Stimulated activated CD8-positive, alpha-beta memory T cell treated with anti-CD3 and anti-CD28 coated beads, Interleukin-7, amount 100 ng/mL, for 1 hour (primary cell): ENCODE measurements at regions not wholly inside any gene's neighbourhood (a gene's known extent, or its start where the extent isn't known, plus 50 kb on each side); places are given as distances from the start of the nearest gene placed in this dataset.

ENCODE experiments used
- DNase-seq, 2 donors: peaks; one replicate each; pipeline ENCODE4 v3.0.0-alpha.2; 2020; ENCODE audit warnings: low read depth in 2 of 2

DNA sequence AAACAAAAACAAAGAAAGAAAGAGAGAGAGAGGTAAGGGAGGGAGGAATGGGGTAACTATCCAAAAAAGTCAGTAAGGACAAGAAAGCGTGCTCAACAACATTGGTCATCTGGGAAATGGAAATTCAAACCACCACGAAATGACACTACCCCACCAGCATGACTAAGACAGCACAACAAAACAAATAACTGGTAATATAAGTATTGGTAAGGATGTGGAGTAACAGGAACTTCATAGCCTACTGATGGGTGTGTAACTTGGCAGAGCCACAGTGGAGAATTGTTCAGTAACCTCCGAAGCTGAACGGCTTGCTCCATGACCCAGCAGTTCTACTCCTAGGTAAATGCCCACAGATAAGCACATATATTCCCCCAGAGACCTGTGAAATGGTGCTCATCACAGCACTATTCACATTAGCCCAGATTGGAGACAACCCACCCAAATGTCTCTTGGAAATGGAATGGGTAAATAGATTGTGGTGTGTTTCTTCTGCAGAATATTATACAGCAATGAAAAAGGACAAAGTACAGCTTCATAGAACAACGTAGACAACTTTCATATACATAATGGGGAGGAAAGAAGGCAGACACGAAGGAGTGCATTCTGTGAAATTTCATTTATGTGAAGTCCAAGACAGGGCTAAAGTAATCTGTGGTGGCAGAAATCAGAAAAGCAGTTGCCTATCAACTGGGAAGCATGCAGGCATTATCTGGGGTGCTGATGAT, 95.5 kb upstream of the ATP6AP2 start:
- no peak for DNase-seq

DNA sequence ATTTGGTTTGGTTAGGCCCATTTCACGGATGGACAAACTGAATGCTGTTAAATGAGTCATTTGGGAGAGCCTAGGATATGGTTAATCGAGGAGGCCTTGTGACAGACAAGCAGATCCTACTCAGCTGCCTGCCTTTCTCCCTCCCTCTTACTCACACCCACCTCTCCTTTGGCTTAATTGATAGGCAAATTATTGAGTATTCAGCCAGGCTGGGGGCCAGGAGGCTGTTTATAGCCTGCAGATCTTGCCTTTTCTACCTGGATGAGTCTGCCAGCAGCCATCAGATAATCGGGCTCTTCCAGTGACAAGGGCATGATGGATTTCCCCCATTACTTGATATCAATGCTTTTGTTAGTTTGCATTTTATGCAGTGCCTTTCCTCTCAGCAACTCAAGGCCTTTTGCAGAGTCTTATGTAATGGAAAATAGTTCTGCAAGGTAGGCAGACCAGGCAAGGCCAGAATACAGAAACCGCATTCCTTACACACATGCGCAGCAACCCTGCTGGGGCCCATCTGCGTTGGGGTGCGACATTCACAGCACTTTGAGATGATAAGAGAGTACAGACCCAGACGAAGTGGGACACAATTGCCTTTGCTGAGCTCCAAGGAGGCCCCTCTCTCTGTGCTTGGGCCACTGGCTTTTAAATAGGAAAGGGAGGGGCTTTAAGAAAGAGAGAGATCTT, 96.2 kb upstream of the ATP6AP2 start:
- DNase-seq: no peak

DNA sequence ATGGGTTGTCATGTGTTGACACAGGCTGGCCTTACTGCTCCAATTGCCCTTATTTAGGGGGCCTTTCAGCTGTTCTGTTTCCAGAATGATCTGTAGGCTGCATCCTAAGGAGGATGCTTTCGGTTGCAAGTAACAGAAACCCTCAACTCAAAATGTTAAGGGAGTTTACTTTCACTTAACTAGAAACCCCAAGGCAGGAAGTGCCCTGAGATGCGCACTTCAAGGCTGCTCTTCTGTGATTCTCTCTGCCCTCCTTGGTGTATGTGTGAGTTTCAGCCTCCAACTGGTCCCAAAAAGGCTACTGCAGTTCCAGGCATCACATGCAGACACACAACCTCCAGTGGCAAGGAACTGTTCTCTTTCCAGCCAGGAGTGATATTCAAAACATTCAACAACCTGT, 97.3 kb upstream of the ATP6AP2 start:
- no peak for DNase-seq

DNA sequence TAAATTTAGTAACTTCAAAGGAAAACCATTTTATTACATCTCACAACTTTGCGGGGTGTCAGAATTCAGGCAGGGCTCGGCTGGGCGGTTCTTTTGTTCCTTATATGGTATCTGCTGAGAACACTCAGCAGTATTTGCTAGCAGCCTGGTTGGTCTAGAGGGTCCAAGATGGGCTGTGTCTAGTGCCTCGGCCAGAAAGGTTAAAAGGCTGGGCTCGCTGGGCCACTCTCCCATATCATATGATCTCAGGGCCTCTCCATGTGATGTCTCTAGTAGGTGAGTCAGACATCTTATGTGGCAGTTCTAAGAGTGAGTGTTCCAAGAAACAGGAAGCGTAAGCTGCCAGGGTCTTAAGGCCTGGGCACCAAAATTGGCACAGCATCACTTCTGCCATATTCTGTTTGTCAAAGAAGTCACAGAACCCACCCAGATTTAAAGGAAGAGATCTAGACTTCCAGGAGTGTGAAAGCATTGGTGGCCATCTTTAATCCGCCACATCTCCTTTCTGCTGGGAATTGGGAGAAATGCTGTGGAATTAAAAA, 100.9 kb upstream of the ATP6AP2 start:
- DNase-seq: no peak

GRCh38 chrX:40478474-40479065, 102.2 kb upstream of the ATP6AP2 start:
- no peak for DNase-seq

DNA sequence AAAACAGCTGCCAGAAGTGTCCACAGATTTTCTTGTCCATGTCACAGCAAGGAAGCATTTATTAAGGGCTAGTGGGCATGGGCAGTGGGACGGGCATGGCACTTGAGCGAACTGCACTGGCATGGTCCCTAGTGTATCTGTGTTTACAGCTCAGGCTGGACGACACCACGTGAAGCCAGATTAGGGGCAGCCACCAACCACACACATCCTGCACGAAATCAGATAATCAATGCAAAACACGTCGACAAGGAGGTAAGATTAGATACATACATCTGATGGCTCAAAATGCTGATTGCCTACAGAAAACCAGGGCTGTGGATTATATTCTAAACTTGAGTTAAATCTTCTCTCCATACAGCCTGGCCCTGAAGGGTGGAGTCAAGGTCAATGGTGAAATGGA, 103.8 kb upstream of the ATP6AP2 start:
- DNase-seq: no peak

DNA sequence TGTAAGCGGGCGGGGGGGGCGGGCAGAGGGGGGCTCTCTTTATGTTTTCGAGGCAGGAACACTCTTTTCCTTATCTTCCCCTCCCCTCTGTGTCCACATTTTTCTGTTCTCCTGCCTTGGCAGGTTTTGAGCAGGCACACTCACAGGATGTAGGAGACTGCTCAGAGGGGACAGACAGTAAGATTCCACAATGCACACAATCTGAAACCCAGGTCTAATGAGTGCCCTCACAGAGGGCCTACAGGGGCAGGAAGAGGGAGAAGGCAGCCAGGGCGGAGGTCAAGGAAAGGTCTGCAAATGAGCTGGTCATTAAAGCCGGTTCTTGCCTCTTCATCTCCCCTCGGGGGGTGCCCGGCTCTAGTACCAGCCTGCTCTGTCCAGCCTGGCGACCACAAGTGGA, 106.1 kb upstream of the ATP6AP2 start:
- no peak for DNase-seq

DNA sequence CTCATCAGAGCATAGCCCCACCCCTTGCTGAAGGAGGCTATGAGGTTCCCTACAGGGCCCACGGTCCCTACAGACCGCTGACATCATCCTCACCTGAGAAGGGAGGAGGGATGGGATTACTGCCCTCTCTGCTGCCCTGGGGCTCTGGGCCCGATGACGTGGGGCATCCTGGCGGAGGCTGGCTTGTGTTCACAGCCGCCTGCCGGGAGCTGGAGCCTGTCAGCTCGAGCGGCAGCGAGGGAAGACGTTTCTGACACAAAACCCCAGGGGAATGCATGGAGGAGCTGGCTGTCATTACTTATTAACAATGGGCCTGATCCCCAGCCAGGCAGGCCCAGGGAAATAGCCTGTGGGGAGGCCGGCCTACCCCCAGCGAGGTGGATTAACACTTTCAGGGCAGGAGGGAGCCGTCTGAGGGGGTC, 106.6 kb upstream of the ATP6AP2 start:
- no peak for DNase-seq

- no peak for DNase-seq
Observed at GRCh38 chrX:40473460-40474204, 107.1 kb upstream of the ATP6AP2 start.

GRCh38 chrX:40471965-40472648, 108.7 kb upstream of the ATP6AP2 start:
- DNase-seq: no peak

DNA sequence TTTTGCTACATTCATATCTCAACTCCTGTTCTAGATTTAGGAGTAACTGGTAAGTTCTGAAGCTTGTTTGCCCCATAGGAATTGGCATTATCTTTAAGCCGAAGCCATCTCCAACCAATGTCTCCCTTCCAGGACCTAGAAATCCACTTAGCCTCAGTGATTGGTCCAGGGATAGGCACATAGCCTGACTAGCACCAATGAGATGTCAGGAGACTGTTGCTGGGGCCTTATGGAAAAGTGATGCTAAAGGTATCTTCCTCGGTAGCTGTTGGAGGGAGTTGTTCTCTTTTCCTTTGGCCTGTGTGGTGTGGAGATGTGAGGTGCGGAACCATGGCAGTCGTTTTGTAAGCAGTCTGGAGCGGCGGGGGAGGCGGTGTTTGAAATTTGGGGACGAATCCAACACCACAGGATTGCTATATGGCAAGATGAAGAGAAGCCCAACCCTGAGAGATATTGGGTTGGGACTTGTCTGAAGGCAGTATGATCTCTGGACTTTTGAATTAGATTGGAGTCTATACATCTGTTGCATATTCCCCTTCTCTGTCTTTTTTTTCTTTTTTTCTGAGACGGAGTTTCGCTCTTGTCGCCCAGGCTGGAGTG, 109.8 kb upstream of the ATP6AP2 start:
- no peak for DNase-seq

DNA sequence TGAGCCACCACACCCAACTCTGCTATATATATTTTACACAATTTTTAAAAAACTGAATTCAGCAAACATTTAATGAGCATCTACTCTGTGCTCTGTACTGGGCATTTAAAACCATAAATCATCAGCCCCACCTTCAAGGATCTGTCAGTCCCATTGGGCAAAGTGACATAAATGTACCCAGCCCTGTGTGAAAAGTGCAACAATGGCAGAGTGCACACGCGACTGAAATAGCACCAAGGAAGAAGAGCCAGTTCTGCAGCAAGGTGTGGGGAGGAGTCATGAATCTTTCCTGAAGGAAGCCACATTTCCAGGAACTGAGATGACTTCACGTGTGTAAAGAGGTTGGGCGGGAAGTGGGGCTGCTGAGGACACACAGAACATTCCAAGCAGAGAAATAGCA, 111.5 kb upstream of the ATP6AP2 start:
- DNase-seq: no peak

- DNase-seq: no peak
Observed at GRCh38 chrX:40468033-40468846, 112.5 kb upstream of the ATP6AP2 start.

- DNase-seq: no peak
Observed at GRCh38 chrX:40467454-40467853, 113.3 kb upstream of the ATP6AP2 start.

DNA sequence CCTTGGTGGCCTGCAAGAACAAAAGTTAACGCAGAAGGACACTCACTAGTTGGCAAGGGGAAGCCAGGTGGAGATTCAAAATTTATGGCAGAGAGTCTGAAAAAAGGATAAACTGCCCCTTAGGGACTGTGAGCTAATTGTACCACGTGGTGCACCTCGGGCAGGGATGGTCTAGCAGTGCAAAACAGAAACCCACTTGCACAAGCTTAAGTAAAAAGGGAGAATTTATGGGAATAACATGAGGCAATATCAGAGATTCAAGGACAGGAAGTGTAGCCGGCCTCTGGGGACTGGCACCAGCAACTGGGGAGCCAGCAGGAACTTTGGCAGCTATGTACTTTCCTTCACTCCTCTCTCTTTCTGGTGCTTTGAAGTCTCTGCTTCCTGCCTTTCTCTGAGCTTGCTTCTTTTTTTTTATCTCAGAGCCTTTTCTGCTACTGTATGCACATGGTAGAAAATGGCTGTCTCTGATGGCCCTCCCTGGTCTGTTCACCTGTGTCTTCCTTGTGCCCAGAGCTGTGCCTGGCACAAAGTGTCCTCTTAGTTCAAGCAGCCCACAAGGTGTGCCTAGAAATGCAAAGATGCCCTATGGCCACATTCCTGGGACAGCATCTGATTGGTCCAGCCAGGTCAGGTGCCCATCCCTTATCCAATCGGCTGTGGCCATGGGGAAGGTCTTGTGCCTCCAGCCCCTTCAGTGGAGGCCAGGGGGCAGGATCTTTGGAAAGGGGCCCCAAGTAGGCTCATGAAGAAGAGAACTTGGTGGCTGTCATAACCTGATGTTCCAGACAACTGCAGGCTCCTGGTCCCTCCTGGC, 114.8 kb upstream of the ATP6AP2 start:
- DNase-seq: no peak

GRCh38 chrX:40462795-40463194, 118.0 kb upstream of the ATP6AP2 start:
- DNase-seq: no peak

DNA sequence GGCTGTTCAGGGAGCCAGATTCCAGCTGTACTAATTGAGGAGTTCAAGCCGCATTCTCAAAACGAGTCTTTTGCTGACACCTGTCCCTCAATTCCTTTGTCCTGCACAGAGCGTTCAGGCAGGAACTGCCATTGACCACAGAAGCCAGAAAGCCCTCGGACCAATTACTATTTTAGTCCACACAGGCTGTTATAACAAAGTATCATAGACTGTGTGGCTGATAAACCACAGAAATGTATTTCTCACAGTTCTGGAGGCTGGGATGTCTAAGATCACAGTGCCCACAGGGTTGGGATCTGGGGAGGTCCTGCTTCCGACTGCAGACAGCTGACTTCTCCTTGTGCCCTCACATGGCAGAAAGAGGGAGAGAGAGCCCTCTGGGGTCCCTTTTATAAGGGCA, 119.8 kb upstream of the ATP6AP2 start:
- DNase-seq: no peak

- no peak for DNase-seq
Observed at GRCh38 chrX:40459571-40460158, 121.1 kb upstream of the ATP6AP2 start.

DNA sequence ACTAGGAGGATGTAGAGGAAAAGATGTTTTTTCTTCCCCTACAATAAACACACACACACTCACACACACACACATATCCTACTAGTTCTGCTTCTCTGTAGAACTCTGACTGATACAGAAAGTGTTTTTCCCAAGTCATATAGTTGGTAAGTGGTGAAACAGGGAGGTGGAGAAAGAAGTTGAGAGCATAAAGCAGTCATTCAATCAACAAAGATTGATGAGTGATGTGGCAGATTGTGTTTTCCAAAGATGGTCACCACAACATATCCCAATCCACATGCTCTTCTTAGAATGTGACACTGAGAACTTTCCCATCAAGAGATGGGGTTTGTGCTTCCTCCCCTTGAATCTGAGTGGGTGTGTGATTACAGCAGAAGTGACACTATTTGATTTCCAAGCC, 123.4 kb upstream of the ATP6AP2 start:
- no peak for DNase-seq
